GM12878 (cell line): ENCODE measurements at regions not wholly inside any gene's neighbourhood (a gene's known extent, or its start where the extent isn't known, plus 50 kb on each side); places are given as distances from the start of the nearest gene placed in this dataset.

Source experiments
- ATAC-seq: fragments of 200-7000 bp; cut with Tn5 transposase; 3 replicates; pipeline ENCODE4 v1.9.1; 2020; ENCODE audit warnings: mild to moderate bottlenecking, moderate library complexity
- BruUV-seq: library from RNA; stranded (reverse); fragments of 400-500 nt; replicated peaks from 2 replicates; lab custom pipeline; 2021; lab: Mats Ljungman, UMichigan
- CTCF ChIA-PET: fragments of 300-600 bp; sonication (Branson Sonifier 250); formaldehyde crosslinking; extraction: SDS; loops from one replicate; lab custom pipeline; 2021; ENCODE audit warnings: inconsistent platforms; lab: Yijun Ruan, JAX
- POLR2A ChIA-PET: fragments of 350-600 bp; formaldehyde crosslinking; extraction: SDS; loops from one replicate; lab custom pipeline; 2021; ENCODE audit warnings: inconsistent platforms; lab: Charles Lee
- RAD21 ChIA-PET: fragments of 300-600 bp; sonication (Branson Sonifier 250); formaldehyde crosslinking; loops from one replicate; lab custom pipeline; 2023; ENCODE audit warnings: antibody characterized with exemption; ENCODE audit not compliant: unreplicated experiment; lab: Charles Lee
- SMC1A ChIA-PET: fragments of 300-600 bp; sonication (Branson Sonifier 250); formaldehyde crosslinking; loops from one replicate; lab custom pipeline; 2023; ENCODE audit not compliant: unreplicated experiment, uncharacterized antibody; lab: Charles Lee
- DNase-seq: peaks from one replicate; pipeline ENCODE4 v3.0.0-alpha.2; 2011; ENCODE audit warnings: low read depth, low spot score
- FAIRE-seq: peaks from 3 replicates; lab custom pipeline; 2011; peaks lifted over from hg19 to GRCh38; lab: Jason Lieb, UNC
- H2AFZ ChIP-seq: 2 replicates; pipeline ENCODE4 v1.6.0; 2011; ENCODE audit warnings: low read depth, low read length, control low read depth; ENCODE audit not compliant: control insufficient read depth
- H3K27ac ChIP-seq: 2 replicates; pipeline ENCODE4 v1.5.1; 2011; ENCODE audit warnings: control low read depth; ENCODE audit not compliant: control insufficient read depth, insufficient read depth
- H3K27me3 ChIP-seq, 2 experiments: replicated peaks in 1 of 2; 2 replicates each; pipeline versions ENCODE4 v1.6.0 to v1.6.1; 2011; ENCODE audit warnings: low read length in 1 of 2; ENCODE audit not compliant: control insufficient read depth in 2 of 2, insufficient read depth in 2 of 2
- H3K36me3 ChIP-seq, 2 experiments: 2 replicates each; pipeline ENCODE4 v1.5.1; 2011; ENCODE audit warnings: low read length in 1 of 2; ENCODE audit not compliant: control insufficient read depth in 2 of 2, insufficient read depth in 2 of 2
- H3K4me1 ChIP-seq: 2 replicates; pipeline ENCODE4 v1.6.1; 2011; ENCODE audit warnings: mild to moderate bottlenecking, low read length, moderate library complexity, mixed read lengths; ENCODE audit not compliant: control insufficient read depth, insufficient read depth
- H3K4me2 ChIP-seq: 2 replicates; pipeline ENCODE4 v1.6.0; 2011; ENCODE audit warnings: control low read depth; ENCODE audit not compliant: control insufficient read depth, insufficient read depth
- H3K4me3 ChIP-seq: fragments of 200-600 bp; sonication (generic); 2 replicates; pipeline ENCODE4 v1.5.1; 2016
- H3K79me2 ChIP-seq: 2 replicates; pipeline ENCODE4 v1.6.0; 2011; ENCODE audit warnings: low read length; ENCODE audit not compliant: control insufficient read depth, insufficient read depth
- H3K9ac ChIP-seq: 2 replicates; pipeline ENCODE4 v1.8.0; 2011; ENCODE audit warnings: low read length, control low read depth, mixed read lengths; ENCODE audit not compliant: control insufficient read depth, insufficient read depth
- H3K9me3 ChIP-seq: replicated peaks from 3 replicates; pipeline ENCODE4 v1.5.1; 2011; ENCODE audit warnings: mild to moderate bottlenecking, low read length; ENCODE audit not compliant: control insufficient read depth, insufficient read depth
- H4K20me1 ChIP-seq: 2 replicates; pipeline ENCODE4 v1.6.0; 2011; ENCODE audit not compliant: control insufficient read depth, insufficient read depth
- ASH2L ChIP-seq: fragments of 300-600, 200-600 bp; sonication (generic); IDR thresholded peaks from 2 replicates; pipeline ENCODE4 v1.6.1; 2017; ENCODE audit warnings: low read depth, mild to moderate bottlenecking, borderline replicate concordance
- ATF7 ChIP-seq: fragments of 450-650 bp; IDR thresholded peaks from 2 replicates; pipeline ENCODE4 v1.6.1; 2016; ENCODE audit warnings: low read depth, mild to moderate bottlenecking
- BACH1 ChIP-seq: fragments of 450-650 bp; IDR thresholded peaks from 2 replicates; pipeline ENCODE4 v1.6.1; 2017; ENCODE audit warnings: mild to moderate bottlenecking, borderline replicate concordance
- BMI1 ChIP-seq: fragments of 450-650 bp; IDR thresholded peaks from 2 replicates; pipeline ENCODE4 v1.6.1; 2016; ENCODE audit warnings: mild to moderate bottlenecking, moderate library complexity, borderline replicate concordance
- IKZF2 ChIP-seq, 2 experiments: fragments of 450-650 bp; IDR thresholded peaks; 2 replicates each; pipeline ENCODE4 v1.6.1; 2017; ENCODE audit warnings: mild to moderate bottlenecking in 2 of 2, moderate library complexity in 2 of 2
- KLF5 ChIP-seq: fragments of 450-650 bp; IDR thresholded peaks from 2 replicates; pipeline ENCODE4 v1.6.1; 2014; ENCODE audit warnings: mild to moderate bottlenecking; ENCODE audit not compliant: partially characterized antibody
- MTA2 ChIP-seq: fragments of 450-650 bp; IDR thresholded peaks from 2 replicates; pipeline ENCODE4 v1.6.1; 2016; ENCODE audit warnings: low read depth, mild to moderate bottlenecking, moderate library complexity
- NFXL1 ChIP-seq: fragments of 450-650 bp; IDR thresholded peaks from 2 replicates; pipeline ENCODE4 v1.6.1; 2017; ENCODE audit warnings: antibody characterized with exemption, mild to moderate bottlenecking, borderline replicate concordance
- NFYB ChIP-seq: IDR thresholded peaks from 2 replicates; pipeline ENCODE4 v1.6.1; 2011; ENCODE audit warnings: low read depth, mild to moderate bottlenecking, low read length, improper control_type of control experiment, moderate library complexity; ENCODE audit not compliant: insufficient read depth
- PML ChIP-seq: IDR thresholded peaks from 2 replicates; pipeline ENCODE4 v1.6.1; 2012; ENCODE audit warnings: low read length, inconsistent platforms
- POLR2AphosphoS2 ChIP-seq: IDR thresholded peaks from 2 replicates; pipeline ENCODE4 v1.6.1; 2011; ENCODE audit warnings: low read depth, mild to moderate bottlenecking, low read length, improper control_type of control experiment, moderate library complexity
- TCF3 ChIP-seq: IDR thresholded peaks from 2 replicates; pipeline ENCODE4 v1.6.1; 2012; ENCODE audit warnings: low read depth, mild to moderate bottlenecking, low read length, borderline replicate concordance; ENCODE audit not compliant: insufficient read depth
- ZNF217 ChIP-seq: fragments of 450-650 bp; IDR thresholded peaks from 2 replicates; pipeline ENCODE4 v1.6.1; 2017; ENCODE audit warnings: antibody characterized with exemption, mild to moderate bottlenecking
- WGBS: methylation state at CpG from one replicate; pipeline ENCODE4 v1.1.6; 2016; ENCODE audit warnings: low lambda C conversion rate; ENCODE audit not compliant: insufficient replicate concordance, insufficient coverage; ENCODE audit errors: missing lambda C conversion rate; 5-methylcytosine and 5-hydroxymethylcytosine counted together
- in situ Hi-C: fragments of 300-500 bp; cut with MboI; formaldehyde crosslinking; loops from 9 replicates; pipeline ENCODE4 v1.14.3; 2018; ENCODE audit warnings: mixed read lengths
- intact Hi-C: fragments of 100-400 bp; cut with micrococcal nuclease; formaldehyde crosslinking; loops from one replicate; pipeline ENCODE4 v1.14.2; 2022; ENCODE audit not compliant: unreplicated experiment
- TF ChIP-seq, protein P1 (sequence below): fragments of 450-650 bp; IDR thresholded peaks from 2 replicates; pipeline ENCODE4 v1.6.1; 2014; ENCODE audit warnings: mild to moderate bottlenecking
- TF ChIP-seq, protein P2 (sequence below): fragments of 450-650 bp; IDR thresholded peaks from 2 replicates; pipeline ENCODE4 v1.6.1; 2017; ENCODE audit warnings: borderline replicate concordance
- TF ChIP-seq, protein P3 (sequence below): IDR thresholded peaks from 2 replicates; pipeline ENCODE4 v1.6.1; 2011; ENCODE audit warnings: low read depth, low read length, improper control_type of control experiment, borderline replicate concordance

DNA sequence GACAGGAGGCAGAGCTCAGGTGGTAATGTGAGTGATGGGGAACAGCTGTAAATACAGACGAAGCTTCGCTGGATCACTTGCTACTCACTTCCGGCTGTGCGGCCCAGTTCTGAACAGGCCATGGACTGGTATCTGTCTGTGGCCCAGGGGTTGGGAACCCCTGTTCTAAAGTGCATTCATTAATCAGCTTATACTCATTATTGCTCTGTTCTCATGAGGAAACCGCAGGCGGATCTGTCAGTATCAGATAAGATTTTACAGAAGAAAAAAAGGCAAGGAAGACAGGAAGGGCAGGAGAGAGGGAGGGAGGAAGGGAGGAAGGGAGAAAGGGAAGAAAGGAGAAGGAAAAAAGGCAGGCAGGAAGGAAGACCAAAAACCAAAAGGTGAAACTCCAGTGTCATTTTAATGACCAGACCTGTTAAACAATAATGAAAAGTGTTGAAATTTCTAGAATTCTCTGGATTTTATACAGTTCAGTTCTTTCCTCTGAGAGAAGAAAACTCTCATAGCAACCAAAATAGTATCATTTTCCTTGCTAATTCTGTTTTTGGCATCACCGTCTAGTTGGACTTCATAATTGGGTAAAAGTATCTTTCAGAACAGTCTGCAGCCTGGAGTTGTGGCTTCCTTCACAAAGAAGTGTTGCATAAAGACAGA lies 128.0 kb upstream of the PROK2 start:
- H3K79me2 ChIP-seq: no peaks in the 10 kb centered on the region
- ChIA-PET CTCF (no interaction called here), SMC1A (no interaction called here), RAD21 (no interaction called here), POLR2A (no interaction called here)
- no peaks in the 10 kb centered on the region for H3K9me3 ChIP-seq
- no peak overlapping the region for H3K4me2 ChIP-seq
- intact Hi-C loops (no loop called here), in situ Hi-C loops (no loop called here)
- H2AFZ ChIP-seq: no peak overlapping the region
- no peaks in the 10 kb centered on the region for H3K4me1 ChIP-seq
- DNase-seq (no peak), FAIRE-seq (no peak), ATAC-seq (no peak)
- TF ChIP-seq IKZF2 (IDR thresholded peaks at IDR 0.05) (no peak), ZNF217 (no peak), BMI1 (no peak), KLF5 (no peak)
- H4K20me1 ChIP-seq: no peaks in the 10 kb centered on the region
- 76% methylated on average over 7 of the region's 7 CpGs for WGBS
- no peak overlapping the region for H3K9ac ChIP-seq
- BruUV-seq: no TSS peak
- no peaks in the 10 kb centered on the region for H3K36me3 ChIP-seq
- no peak overlapping the region for H3K27ac ChIP-seq
- H3K27me3 ChIP-seq: no peaks in the 10 kb centered on the region
- no peak overlapping the region for H3K4me3 ChIP-seq

DNA sequence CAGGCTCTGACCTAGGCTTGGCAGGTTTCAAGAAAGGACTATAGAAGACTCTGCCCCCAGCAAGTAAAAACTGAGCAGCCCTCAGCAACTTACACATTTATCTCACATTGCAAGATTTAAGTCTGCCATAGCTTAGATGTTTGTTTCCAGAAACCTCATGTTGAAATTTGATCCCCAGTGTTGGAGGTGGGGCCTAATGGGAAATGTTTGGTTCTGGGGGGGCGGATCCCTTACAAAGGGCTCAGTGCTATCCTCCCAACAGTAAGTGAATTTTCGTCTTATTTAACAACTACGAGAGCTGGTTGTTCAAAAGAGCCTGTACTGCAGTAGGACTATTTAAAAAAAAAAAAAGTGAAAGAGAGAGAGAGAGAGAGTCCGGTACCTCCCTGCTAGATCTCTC lies 125.2 kb upstream of the PROK2 start:
- Histone ChIP-seq H3K36me3 (no peaks in the 10 kb centered on the region), H3K4me3 (no peak overlapping the region), H4K20me1 (no peaks in the 10 kb centered on the region), H3K4me2 (no peak overlapping the region), H2AFZ (no peak overlapping the region), H3K9ac (no peak overlapping the region), H3K79me2 (no peaks in the 10 kb centered on the region), H3K27me3 (peaks cover 0 to 1% of the 10 kb centered on the region in 2 experiments; a peak in 1 of 4 replicates), H3K27ac (no peak overlapping the region), H3K4me1 (peaks cover 18% of the 10 kb centered on the region), H3K9me3 (no peaks in the 10 kb centered on the region)
- RAD21 ChIA-PET: no interaction called here
- BruUV-seq: no TSS peak
- intact Hi-C loops: no loop called here
- no peak for DNase-seq
- POLR2A ChIA-PET: no interaction called here
- 39% methylated on average over 4 of the region's 4 CpGs for WGBS
- FAIRE-seq: no peak
- CTCF ChIA-PET: interaction anchor here (1.0 kb wide), 1 partner anchor 20 kb away, joined by 3 read pairs; no protein-coding TSS in a partner anchor
- ATAC-seq: no peak
- in situ Hi-C loops: no loop called here
- SMC1A ChIA-PET: interaction anchor here (0.5 to 0.9 kb wide), 2 partner anchors 8 to 515 kb away, joined by 3 read pairs; no protein-coding TSS in a partner anchor
- TF ChIP-seq MTA2 (no peak), NFXL1 (no peak), ATF7 (no peak), BACH1 (no peak), NFYB (no peak), PML (no peak), POLR2AphosphoS2 (no peak), TCF3 (no peak), ASH2L (no peak)
- TF ChIP-seq, protein P1, sequence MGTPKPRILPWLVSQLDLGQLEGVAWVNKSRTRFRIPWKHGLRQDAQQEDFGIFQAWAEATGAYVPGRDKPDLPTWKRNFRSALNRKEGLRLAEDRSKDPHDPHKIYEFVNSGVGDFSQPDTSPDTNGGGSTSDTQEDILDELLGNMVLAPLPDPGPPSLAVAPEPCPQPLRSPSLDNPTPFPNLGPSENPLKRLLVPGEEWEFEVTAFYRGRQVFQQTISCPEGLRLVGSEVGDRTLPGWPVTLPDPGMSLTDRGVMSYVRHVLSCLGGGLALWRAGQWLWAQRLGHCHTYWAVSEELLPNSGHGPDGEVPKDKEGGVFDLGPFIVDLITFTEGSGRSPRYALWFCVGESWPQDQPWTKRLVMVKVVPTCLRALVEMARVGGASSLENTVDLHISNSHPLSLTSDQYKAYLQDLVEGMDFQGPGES: no peak
- TF ChIP-seq, protein P2, sequence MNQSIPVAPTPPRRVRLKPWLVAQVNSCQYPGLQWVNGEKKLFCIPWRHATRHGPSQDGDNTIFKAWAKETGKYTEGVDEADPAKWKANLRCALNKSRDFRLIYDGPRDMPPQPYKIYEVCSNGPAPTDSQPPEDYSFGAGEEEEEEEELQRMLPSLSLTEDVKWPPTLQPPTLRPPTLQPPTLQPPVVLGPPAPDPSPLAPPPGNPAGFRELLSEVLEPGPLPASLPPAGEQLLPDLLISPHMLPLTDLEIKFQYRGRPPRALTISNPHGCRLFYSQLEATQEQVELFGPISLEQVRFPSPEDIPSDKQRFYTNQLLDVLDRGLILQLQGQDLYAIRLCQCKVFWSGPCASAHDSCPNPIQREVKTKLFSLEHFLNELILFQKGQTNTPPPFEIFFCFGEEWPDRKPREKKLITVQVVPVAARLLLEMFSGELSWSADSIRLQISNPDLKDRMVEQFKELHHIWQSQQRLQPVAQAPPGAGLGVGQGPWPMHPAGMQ: no peak
- TF ChIP-seq, protein P3, sequence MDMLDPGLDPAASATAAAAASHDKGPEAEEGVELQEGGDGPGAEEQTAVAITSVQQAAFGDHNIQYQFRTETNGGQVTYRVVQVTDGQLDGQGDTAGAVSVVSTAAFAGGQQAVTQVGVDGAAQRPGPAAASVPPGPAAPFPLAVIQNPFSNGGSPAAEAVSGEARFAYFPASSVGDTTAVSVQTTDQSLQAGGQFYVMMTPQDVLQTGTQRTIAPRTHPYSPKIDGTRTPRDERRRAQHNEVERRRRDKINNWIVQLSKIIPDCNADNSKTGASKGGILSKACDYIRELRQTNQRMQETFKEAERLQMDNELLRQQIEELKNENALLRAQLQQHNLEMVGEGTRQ: no peak
